Right kidney (tissue), 1 donor: ENCODE measurements at regions not wholly inside any gene's neighbourhood (a gene's known extent, or its start where the extent isn't known, plus 50 kb on each side); places are given as distances from the start of the nearest gene placed in this dataset.
"Not testable (repeated sequence)": the region's sequence is repeated elsewhere in the genome, so short reads cannot be mapped to it uniquely, and the experiment has no call there.

Experiments used
- DNase-seq: peaks from one replicate; pipeline ENCODE4 v3.0.0-alpha.2; 2016

DNA sequence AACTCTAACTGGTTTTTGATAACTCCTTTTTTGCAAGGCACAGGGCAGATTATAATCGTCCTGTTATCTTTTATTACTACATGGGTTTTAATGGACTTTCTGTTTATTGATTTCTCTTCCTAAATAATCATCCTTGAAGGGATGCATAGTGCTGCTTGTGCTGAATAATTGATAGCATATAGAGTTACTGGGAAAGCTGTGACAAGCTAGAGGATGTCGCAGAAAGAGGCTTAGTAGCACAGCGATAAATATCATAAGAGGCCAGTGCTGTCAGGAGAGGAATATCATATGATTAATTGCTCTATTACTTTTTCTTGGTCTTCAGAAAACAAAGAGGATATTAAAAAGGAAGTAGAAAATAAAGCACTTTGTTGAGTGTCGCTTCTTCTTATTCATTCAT, 1007.1 kb upstream of the ACO1 start:
- DNase-seq = no peak

DNA sequence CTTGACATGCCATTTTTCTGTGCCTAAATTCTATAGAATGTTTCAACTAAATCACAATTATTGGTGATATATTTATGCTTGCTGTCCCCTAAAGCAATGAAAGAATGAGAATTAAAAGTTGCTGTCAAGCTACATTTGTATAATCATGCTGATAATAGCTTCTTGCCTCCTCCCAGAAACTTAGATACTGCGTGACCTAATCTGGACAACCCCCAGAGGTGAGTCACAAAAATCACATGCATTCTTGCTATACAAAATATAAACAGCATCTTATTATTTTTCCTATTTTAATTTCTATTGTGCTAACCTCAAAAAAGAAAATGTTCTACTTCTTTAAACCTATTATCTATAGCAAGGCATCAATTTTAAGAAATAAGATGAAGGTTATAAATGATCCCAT, 995.8 kb upstream of the ACO1 start:
- no peak for DNase-seq

DNA sequence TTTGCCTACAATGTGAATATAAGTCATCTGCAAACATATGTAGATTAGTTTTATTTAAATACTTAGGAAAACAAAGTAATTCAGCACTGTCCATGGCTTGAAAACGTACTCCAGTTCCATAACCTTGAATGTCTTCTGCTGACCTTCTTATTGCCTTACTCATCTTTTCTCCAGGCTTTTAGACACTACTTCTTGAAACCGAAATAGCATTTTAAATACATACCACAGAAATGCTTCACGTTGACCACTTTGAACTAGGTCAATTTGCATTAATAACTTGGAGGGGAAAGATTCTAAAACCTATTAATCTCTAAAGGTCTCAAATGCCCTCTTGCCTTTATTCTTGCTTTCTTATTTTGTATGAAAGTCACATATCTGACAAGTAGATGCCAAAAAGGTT, 995.4 kb upstream of the ACO1 start:
- no peak for DNase-seq

GRCh38 chr9:31390403-31391025, 993.9 kb upstream of the ACO1 start:
- DNase-seq = no peak

DNA sequence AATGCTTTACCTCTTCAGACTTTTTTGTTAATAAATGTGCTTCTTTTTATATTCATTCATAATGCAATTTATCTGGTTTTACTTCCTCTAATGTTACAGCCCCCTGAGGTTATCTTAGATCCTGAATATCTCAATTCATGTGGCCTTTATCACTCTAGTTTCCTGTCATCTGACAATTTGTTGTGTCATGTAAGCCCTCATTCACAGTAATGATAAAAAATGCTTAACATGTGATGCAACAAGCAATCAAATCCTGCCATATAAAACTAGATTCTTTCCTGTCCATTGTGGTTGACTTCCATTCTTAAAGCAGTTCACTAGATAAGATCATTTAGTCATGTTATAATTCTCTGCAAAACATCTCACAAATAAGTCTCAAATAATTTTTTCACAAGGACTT, 991.2 kb upstream of the ACO1 start:
- no peak for DNase-seq

DNA sequence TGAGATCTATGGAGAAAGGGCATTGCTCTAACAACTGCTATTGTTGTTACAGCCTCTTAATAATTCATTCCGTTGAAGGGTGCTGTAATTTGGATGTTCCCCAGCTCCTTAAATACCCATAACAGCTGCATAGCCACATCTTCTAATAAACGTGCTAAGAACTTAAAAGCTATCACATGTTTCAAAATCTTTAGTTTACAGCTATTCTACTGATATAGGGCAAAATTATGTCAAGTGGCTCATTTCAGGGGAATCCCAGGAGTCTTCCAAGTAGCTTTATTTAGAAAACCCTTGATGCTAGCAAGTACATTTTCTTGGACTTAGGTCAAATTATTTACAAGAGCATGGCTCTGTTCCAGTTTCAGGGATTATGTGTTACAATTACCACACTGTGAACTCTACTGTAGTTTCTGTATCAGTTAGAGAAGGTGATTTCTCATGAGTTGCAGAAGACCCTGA, 990.4 kb upstream of the ACO1 start:
- DNase-seq = no peak

DNA sequence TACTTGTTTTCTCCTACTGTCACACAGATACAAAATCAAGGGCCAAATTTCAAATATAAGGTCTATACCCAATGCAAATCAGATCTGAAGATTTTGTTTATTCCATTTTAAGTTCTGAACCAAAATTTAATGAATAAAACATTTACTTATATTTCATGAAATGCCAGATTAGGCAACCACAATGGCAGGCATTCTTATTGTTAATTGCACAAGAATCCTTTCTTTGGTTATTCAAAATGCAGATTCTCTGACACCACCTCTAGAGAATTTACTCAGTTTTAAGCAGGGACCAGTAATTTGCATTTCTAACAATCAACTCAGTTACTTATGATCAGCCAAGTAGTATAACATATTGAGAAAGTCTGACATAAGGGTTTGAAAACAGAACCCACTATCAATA, 972.4 kb upstream of the ACO1 start:
- DNase-seq = no peak

DNA sequence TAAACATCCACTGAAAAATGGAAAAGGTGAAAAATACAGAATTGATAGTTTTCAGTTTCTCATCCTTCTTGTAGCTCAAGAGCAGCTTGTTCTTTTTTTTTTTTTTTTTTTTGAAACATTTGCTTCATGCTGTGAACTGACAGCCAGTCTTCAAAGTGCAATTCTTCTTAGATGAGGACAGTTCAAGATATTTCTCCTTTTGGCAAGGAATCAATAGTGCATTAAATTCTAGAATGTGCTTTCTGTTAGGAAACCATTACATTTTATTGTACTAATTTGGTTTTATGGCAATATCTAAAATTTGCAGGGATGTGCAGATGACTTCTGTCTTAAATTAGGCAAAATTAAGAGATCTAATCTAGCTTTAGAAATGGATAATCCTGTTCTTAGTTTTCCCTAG, 969.3 kb upstream of the ACO1 start:
- no peak for DNase-seq

- DNase-seq = no peak
Observed at GRCh38 chr9:31418419-31418818, 966.0 kb upstream of the ACO1 start.

- not testable (repeated sequence) for DNase-seq
Observed at GRCh38 chr9:31443630-31444457, 940.6 kb upstream of the ACO1 start.

- no peak for DNase-seq
Observed at GRCh38 chr9:31445357-31445756, 939.1 kb upstream of the ACO1 start.

GRCh38 chr9:31445960-31446359, 938.5 kb upstream of the ACO1 start:
- no peak for DNase-seq

DNA sequence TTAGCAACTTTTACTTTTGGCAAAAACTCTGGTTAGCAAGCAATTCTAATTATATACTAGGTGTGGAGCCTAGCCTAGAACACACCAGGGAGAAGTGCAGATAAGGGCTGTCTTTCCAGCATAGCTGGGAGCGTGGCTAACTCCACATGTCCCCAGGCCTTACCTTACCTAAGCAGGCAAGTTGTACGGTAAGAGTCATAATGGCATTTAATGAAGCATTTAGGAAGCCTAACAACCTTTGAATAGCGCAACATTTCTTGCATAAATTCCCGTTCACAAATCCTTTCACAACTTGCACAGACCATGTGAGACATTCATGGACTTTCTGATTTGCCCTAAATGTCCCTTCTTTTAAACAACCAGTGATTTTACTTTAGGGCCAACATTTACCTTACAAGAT, 917.4 kb upstream of the ACO1 start:
- DNase-seq = no peak

- DNase-seq = no peak
Observed at GRCh38 chr9:31470051-31470450, 914.4 kb upstream of the ACO1 start.

DNA sequence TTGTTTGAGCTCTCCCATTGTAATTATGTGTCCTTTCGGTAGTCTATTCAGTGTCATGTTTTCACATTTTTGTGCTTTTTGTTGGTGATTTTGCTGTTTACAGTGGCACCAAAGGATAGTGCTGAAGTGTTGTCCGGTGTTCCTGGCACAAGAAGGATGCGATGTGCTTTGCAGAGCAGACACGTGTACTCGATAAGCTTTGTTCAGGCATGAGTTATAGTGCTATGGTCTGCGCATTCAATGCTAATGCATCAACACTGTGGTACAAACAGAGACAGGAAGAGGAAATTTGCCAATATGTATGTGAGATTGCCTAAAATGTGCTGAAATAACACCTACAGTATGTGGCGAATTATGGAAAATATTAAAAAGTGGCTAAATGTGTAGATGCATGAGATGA, 913.4 kb upstream of the ACO1 start:
- DNase-seq = no peak

- DNase-seq = no peak
Observed at GRCh38 chr9:31486630-31487029, 897.8 kb upstream of the ACO1 start.

GRCh38 chr9:31490551-31491106, 893.8 kb upstream of the ACO1 start:
- DNase-seq = no peak

DNA sequence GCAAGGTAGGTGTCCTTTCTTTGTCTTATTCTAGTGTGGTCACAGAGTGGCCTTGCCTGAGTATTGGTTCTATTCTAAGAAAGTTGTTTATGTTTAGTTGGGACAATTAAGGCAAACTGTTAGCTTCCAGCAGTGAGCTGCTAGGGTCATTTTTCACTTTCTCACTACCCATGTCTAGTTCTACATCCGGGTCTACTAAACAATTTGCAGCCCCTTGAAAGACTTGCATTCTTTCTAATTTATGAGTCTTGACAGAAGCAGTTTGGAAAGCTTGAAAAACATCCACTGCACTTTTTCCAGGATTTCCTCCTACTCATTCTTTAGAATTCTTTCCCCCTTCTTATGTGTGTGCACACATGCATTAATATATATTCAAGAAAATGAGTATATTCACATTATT, 892.2 kb upstream of the ACO1 start:
- peak; percentile 13 for DNase-seq

GRCh38 chr9:31500422-31500821, 884.0 kb upstream of the ACO1 start:
- DNase-seq = no peak

DNA sequence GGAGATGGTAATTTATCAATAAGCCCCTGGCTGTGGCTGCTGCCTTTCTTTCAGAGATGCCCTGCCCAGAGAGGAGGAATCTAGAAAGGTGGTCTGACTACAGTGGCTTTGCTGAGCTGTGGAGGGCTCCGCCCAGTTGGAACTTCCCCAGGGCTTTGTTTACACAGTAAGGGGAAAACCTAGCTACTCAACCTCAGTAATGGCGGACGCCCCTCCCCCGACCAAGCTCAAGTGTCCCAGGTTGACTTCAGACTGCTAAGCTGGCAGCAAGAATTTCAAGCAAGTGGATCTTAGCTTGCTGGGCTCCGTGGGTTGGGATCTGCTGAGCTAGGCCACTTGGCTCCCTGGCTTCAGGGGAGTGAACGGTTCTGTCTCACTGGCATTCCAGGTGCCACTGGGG, 865.4 kb upstream of the ACO1 start:
- no peak for DNase-seq

- DNase-seq = no peak
Observed at GRCh38 chr9:31519424-31519823, 865.0 kb upstream of the ACO1 start.

- no peak for DNase-seq
Observed at GRCh38 chr9:31519826-31520225, 864.6 kb upstream of the ACO1 start.

DNA sequence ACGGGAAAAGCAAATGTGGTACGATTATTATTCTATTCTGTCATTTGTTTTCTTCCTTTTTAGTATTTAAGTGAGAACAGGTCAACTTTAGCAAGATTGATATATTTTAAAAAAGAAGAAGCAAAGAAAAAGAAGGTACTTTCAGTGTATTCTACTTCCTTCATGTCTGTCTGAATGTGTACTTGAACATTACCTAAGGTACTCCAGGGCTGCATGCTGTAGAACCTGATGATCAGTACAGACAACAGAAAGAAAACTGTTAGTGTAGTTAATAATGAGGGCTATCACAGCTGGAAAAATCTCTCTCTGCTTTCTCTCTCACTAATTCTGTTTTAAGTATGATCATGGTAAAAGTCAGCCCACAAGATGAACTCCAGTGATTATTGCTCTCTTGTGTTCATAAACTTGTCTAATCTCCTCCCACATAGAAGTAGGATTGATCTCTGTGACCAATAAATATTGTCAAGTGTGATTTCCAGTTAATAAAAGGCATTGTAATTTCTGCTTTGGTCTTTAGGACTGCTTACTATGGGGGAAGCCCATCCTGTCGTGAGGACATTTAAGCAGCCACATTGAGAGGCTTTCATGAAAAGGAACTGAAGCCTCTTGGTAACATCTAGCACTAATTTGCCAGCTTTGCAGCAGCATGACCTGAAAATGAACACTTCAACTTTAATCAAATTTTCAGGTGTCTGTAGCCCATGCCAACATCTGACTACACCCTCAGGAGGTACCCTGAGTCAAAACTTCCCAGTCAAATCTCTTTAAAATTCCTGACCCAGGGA, 864.0 kb upstream of the ACO1 start:
- no peak for DNase-seq
